Activated naive CD4-positive, alpha-beta T cell treated with anti-CD3 and anti-CD28 coated beads, Interleukin-2, amount 50 U/mL, for 16 hours (primary cell): ENCODE measurements at regions not wholly inside any gene's neighbourhood (a gene's known extent, or its start where the extent isn't known, plus 50 kb on each side); places are given as distances from the start of the nearest gene placed in this dataset.

Experiments used
- DNase-seq: peaks from one replicate; pipeline ENCODE4 v3.0.0-alpha.2; 2020

- DNase-seq = no peak
Measured at GRCh38 chr7:50164559-50165170, 71.6 kb upstream of the ZPBP start.

- DNase-seq = no peak
Measured at GRCh38 chr7:50160206-50160605, 67.2 kb upstream of the ZPBP start.

- DNase-seq = no peak
Measured at GRCh38 chr7:50159154-50159553, 66.1 kb upstream of the ZPBP start.

- no peak for DNase-seq
Measured at GRCh38 chr7:50156706-50157105, 63.7 kb upstream of the ZPBP start.

- DNase-seq = peak; percentile 33
Measured at GRCh38 chr7:50156163-50156562, 63.1 kb upstream of the ZPBP start.

GRCh38 chr7:50155755-50156154 lies 62.7 kb upstream of the ZPBP start:
- DNase-seq = peak; percentile 30

GRCh38 chr7:50153995-50154394 lies 60.9 kb upstream of the ZPBP start:
- no peak for DNase-seq

GRCh38 chr7:50153148-50153547 lies 60.1 kb upstream of the ZPBP start:
- DNase-seq = no peak

- DNase-seq = no peak
Measured at GRCh38 chr7:50152486-50152885, 59.4 kb upstream of the ZPBP start.

GRCh38 chr7:50151661-50152060 lies 58.6 kb upstream of the ZPBP start:
- DNase-seq = no peak

- no peak for DNase-seq
Measured at GRCh38 chr7:50151001-50151400, 58.0 kb upstream of the ZPBP start.

GRCh38 chr7:50149369-50149768 lies 56.3 kb upstream of the ZPBP start:
- DNase-seq = no peak

GRCh38 chr7:50147951-50148808 lies 55.1 kb upstream of the ZPBP start:
- DNase-seq = peak; percentile 38

- no peak for DNase-seq
Measured at GRCh38 chr7:50146692-50147091, 53.6 kb upstream of the ZPBP start.

- no peak for DNase-seq
Measured at GRCh38 chr7:50145801-50146338, 52.8 kb upstream of the ZPBP start.

- no peak for DNase-seq
Measured at GRCh38 chr7:50145226-50145625, 52.2 kb upstream of the ZPBP start.
